GM12874 (cell line): ENCODE measurements at regions not wholly inside any gene's neighbourhood (a gene's known extent, or its start where the extent isn't known, plus 50 kb on each side); places are given as distances from the start of the nearest gene placed in this dataset.

Experiments used
- TF ChIP-seq, protein P1 (sequence below): IDR thresholded peaks from 2 replicates; pipeline ENCODE4 v1.5.1; 2011; ENCODE audit warnings: low read depth, mild to moderate bottlenecking, control low read depth, low read length, moderate library complexity; ENCODE audit not compliant: insufficient read depth

DNA sequence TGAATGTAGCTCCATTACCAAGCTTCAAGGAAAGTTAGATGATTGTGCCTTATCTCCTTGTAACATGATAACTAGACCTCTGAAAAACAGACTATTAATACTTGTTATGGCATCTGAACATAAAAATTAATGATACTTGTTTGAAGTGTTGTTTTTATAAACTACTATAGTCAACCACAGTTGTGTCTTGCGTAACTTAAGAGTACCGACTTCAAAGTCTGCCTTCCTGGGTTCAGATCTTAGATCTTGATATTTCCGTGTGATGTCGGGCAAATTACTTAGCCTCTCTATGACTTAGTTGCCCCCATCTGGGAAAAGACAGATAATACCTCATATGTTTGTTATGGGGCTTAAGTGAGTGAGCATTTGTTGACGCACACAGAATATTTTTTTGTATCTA, 906.5 kb downstream of the JRKL start:
- TF ChIP-seq, protein P1, sequence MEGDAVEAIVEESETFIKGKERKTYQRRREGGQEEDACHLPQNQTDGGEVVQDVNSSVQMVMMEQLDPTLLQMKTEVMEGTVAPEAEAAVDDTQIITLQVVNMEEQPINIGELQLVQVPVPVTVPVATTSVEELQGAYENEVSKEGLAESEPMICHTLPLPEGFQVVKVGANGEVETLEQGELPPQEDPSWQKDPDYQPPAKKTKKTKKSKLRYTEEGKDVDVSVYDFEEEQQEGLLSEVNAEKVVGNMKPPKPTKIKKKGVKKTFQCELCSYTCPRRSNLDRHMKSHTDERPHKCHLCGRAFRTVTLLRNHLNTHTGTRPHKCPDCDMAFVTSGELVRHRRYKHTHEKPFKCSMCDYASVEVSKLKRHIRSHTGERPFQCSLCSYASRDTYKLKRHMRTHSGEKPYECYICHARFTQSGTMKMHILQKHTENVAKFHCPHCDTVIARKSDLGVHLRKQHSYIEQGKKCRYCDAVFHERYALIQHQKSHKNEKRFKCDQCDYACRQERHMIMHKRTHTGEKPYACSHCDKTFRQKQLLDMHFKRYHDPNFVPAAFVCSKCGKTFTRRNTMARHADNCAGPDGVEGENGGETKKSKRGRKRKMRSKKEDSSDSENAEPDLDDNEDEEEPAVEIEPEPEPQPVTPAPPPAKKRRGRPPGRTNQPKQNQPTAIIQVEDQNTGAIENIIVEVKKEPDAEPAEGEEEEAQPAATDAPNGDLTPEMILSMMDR = no peak

- TF ChIP-seq, protein P1 = no peak
These were observed 919.5 kb downstream of the JRKL start for GRCh38 chr11:97309291-97309690.

DNA sequence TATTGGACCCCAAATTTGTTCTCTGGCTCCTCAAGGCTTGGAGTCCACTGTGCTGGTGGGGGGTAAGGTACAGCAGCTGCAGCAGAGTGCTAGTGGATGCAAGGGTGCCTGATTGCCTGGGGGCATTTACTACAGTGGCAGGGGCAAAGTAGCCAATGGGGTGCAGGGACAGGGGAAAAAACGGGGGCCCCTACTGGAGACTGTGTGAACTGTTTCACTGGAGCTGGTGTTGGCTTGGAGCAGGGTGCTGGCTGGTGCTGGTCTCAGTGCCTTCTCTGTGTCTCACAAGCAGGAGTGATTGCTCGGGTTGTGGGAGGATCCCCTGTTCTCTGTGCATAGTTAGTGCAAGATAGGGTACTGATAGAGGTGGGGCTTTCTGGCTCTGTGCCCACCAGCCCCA, 935.9 kb downstream of the JRKL start:
- TF ChIP-seq, protein P1 = 0 out of 2 replicates have a peak, but pooled peaks have one; percentile 21

- TF ChIP-seq, protein P1 = no peak
These were observed 942.5 kb downstream of the JRKL start for GRCh38 chr11:97332271-97332670.

DNA sequence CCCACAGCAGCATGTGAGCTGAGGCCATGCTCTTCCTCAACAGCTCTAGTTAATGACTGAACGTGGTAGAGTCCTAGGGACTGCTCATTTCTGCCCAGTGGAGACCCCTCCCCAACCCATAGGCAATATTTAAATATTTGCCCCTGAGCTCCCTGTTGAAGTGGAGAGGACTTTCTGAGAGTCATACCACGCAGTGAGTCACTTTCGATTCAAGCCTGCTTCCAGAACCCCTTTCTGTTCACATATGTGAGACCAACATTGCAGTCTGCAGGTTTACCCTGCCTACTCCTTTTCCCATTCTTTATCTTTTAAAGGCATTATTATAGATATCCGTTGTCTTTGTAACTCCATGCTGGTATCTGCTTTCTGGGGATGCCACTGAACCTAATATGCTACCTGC, 946.3 kb downstream of the JRKL start:
- TF ChIP-seq, protein P1 = no peak

GRCh38 chr11:97345032-97345431, 955.2 kb downstream of the JRKL start:
- TF ChIP-seq, protein P1 = no peak

GRCh38 chr11:97349201-97349600, 959.4 kb downstream of the JRKL start:
- TF ChIP-seq, protein P1 = no peak

- TF ChIP-seq, protein P1 = no peak
These were observed 962.1 kb downstream of the JRKL start for GRCh38 chr11:97351939-97352338.
